ENCODE measurements at regions not wholly inside any gene's neighbourhood (a gene's known extent, or its start where the extent isn't known, plus 50 kb on each side); places are given as distances from the start of the nearest gene placed in this dataset.

DNA sequence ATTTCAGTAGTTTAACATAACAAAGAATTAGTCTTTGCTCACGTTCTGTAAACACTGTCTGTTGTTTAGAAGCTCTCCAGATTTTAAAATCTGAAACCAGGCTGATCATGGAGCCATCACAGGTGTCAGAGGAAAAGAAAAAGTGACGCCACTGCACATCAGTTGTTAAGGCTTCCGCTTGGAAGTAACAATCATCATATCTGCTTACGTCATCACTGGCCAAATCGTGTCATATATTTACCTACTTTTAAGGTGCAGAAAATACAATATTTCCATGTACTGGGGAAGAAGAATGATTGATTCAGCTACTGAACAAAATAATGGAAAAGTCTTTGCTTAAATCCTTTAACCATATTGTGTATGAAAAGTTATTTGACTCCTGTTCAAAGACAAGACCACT is 382.6 kb upstream of the MC4R start:
- H3K9ac ChIP-seq (ENCODE audit: low read length) = no peak overlapping the region

DNA sequence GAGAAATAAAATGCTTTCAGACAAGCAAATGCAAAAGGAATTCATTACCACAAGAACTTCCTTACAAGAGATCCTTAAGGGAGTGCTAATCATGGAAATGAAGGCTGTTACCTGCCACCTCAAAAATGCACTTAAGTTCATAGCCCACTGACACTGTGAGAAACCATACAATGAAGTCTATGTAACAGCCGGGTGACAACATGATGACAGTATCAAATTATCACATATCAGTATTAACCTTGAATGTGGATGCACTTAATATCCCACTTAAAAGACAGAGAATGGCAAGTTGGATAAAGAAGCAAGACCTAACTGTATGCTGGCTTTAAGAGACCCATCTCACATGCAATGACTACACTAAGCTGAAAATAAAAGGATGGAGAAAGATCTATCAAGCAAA is 403.4 kb upstream of the MC4R start:
- Histone ChIP-seq H3K9ac (ENCODE audit: low read length) (no peak overlapping the region), H3K4me1 (ENCODE audit: control insufficient read depth, insufficient read depth, low read length) (no peaks in the 10 kb centered on the region), H3K27ac (ENCODE audit: low read depth, low read length) (no peak overlapping the region), H3K9me3 (ENCODE audit: control insufficient read depth, insufficient read depth, low read depth, low read length) (peaks cover 12% of the 10 kb centered on the region), H3K27me3 (ENCODE audit: control insufficient read depth, insufficient read depth, low read length) (no peaks in the 10 kb centered on the region), H3K4me3 (ENCODE audit: low read depth, low read length) (no peak overlapping the region), H3K36me3 (ENCODE audit: control insufficient read depth, insufficient read depth, low read length) (no peaks in the 10 kb centered on the region)

More for the DNA sequence above, 382.6 kb upstream of the MC4R start:
- Histone ChIP-seq H3K27me3 (ENCODE audit: control insufficient read depth, insufficient read depth, low read length) (no peaks in the 10 kb centered on the region), H3K27ac (ENCODE audit: low read depth, low read length) (no peak overlapping the region), H3K9me3 (ENCODE audit: control insufficient read depth, insufficient read depth, low read depth, low read length) (no peaks in the 10 kb centered on the region), H3K4me1 (ENCODE audit: control insufficient read depth, insufficient read depth, low read length) (no peaks in the 10 kb centered on the region), H3K4me3 (ENCODE audit: low read depth, low read length) (no peak overlapping the region), H3K36me3 (ENCODE audit: control insufficient read depth, insufficient read depth, low read length) (no peaks in the 10 kb centered on the region)

GRCh38 chr18:60784161-60784560 is 411.6 kb upstream of the MC4R start:
- no peak overlapping the region for H3K9ac ChIP-seq (ENCODE audit: low read length)
- no peaks in the 10 kb centered on the region for H3K36me3 ChIP-seq (ENCODE audit: control insufficient read depth, insufficient read depth, low read length)
- no peaks in the 10 kb centered on the region for H3K4me1 ChIP-seq (ENCODE audit: control insufficient read depth, insufficient read depth, low read length)
- H3K27ac ChIP-seq (ENCODE audit: low read depth, low read length) = no peak overlapping the region
- peaks cover 14% of the 10 kb centered on the region for H3K9me3 ChIP-seq (ENCODE audit: control insufficient read depth, insufficient read depth, low read depth, low read length)
- no peaks in the 10 kb centered on the region for H3K27me3 ChIP-seq (ENCODE audit: control insufficient read depth, insufficient read depth, low read length)
- no peak overlapping the region for H3K4me3 ChIP-seq (ENCODE audit: low read depth, low read length)

- Histone ChIP-seq H3K9me3 (ENCODE audit: control insufficient read depth, insufficient read depth, low read depth, low read length) (no peaks in the 10 kb centered on the region), H3K27me3 (ENCODE audit: control insufficient read depth, insufficient read depth, low read length) (no peaks in the 10 kb centered on the region), H3K36me3 (ENCODE audit: control insufficient read depth, insufficient read depth, low read length) (no peaks in the 10 kb centered on the region), H3K9ac (ENCODE audit: low read length) (no peak overlapping the region), H3K27ac (ENCODE audit: low read depth, low read length) (no peak overlapping the region), H3K4me1 (ENCODE audit: control insufficient read depth, insufficient read depth, low read length) (no peaks in the 10 kb centered on the region), H3K4me3 (ENCODE audit: low read depth, low read length) (no peak overlapping the region)
Measured at GRCh38 chr18:60794802-60795201, 422.2 kb upstream of the MC4R start.

- Histone ChIP-seq H3K27ac (ENCODE audit: low read depth, low read length) (peak overlapping the region; percentile 17; the same call in 1 of the 2 replicates), H3K4me1 (ENCODE audit: control insufficient read depth, insufficient read depth, low read length) (peaks cover 12% of the 10 kb centered on the region), H3K27me3 (ENCODE audit: control insufficient read depth, insufficient read depth, low read length) (peaks cover 23% of the 10 kb centered on the region), H3K36me3 (ENCODE audit: control insufficient read depth, insufficient read depth, low read length) (no peaks in the 10 kb centered on the region), H3K9me3 (ENCODE audit: control insufficient read depth, insufficient read depth, low read depth, low read length) (peaks cover 11% of the 10 kb centered on the region), H3K9ac (ENCODE audit: low read length) (peak overlapping the region; percentile 21), H3K4me3 (ENCODE audit: low read depth, low read length) (peak overlapping the region; percentile 28)
Measured at GRCh38 chr18:60804415-60804814, 431.8 kb upstream of the MC4R start.

DNA sequence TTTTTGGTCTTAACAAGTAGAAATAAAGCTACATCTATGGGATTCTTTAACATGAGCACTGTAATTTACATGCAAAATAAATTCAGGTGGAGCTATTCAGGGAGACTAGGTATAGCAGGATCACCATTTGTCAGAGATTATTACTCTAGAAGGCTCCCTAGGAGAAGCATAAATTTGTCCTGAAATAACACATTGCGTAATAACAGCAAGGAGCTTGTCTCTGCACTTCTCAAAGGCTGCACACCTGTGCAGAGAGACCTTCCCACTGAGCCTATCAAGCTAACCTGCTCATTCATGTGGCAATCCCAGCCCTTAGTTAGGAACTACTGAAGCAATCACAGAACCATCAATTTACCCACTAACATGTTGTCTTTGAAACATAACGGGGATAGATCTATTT is 437.4 kb upstream of the MC4R start:
- Histone ChIP-seq H3K9me3 (ENCODE audit: control insufficient read depth, insufficient read depth, low read depth, low read length) (no peaks in the 10 kb centered on the region), H3K4me1 (ENCODE audit: control insufficient read depth, insufficient read depth, low read length) (peaks cover 9% of the 10 kb centered on the region), H3K36me3 (ENCODE audit: control insufficient read depth, insufficient read depth, low read length) (no peaks in the 10 kb centered on the region), H3K9ac (ENCODE audit: low read length) (no peak overlapping the region), H3K4me3 (ENCODE audit: low read depth, low read length) (no peak overlapping the region), H3K27ac (ENCODE audit: low read depth, low read length) (no peak overlapping the region), H3K27me3 (ENCODE audit: control insufficient read depth, insufficient read depth, low read length) (peaks cover 23% of the 10 kb centered on the region)

DNA sequence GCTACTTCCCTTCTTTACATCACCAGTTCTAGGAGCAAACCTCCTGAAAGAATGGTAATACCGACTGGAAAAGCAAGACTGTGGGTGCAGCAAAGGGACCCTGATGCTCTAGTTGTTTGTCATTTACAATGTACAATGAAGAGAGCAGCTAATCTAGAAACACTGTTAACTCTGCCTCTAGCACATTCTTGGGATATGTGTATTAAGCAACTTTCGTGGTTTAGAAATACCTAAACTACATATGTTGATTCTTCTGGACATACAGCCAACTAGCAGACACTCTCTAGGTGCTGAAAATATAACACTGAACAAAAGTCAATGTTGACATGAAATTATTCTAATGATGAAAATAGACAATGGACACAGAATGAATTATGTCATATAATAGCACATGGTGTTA is 440.3 kb upstream of the MC4R start:
- no peaks in the 10 kb centered on the region for H3K27me3 ChIP-seq (ENCODE audit: control insufficient read depth, insufficient read depth, low read length)
- no peaks in the 10 kb centered on the region for H3K4me1 ChIP-seq (ENCODE audit: control insufficient read depth, insufficient read depth, low read length)
- no peaks in the 10 kb centered on the region for H3K9me3 ChIP-seq (ENCODE audit: control insufficient read depth, insufficient read depth, low read depth, low read length)
- H3K4me3 ChIP-seq (ENCODE audit: low read depth, low read length) = no peak overlapping the region
- no peak overlapping the region for H3K9ac ChIP-seq (ENCODE audit: low read length)
- H3K36me3 ChIP-seq (ENCODE audit: control insufficient read depth, insufficient read depth, low read length) = no peaks in the 10 kb centered on the region
- no peak overlapping the region for H3K27ac ChIP-seq (ENCODE audit: low read depth, low read length)

DNA sequence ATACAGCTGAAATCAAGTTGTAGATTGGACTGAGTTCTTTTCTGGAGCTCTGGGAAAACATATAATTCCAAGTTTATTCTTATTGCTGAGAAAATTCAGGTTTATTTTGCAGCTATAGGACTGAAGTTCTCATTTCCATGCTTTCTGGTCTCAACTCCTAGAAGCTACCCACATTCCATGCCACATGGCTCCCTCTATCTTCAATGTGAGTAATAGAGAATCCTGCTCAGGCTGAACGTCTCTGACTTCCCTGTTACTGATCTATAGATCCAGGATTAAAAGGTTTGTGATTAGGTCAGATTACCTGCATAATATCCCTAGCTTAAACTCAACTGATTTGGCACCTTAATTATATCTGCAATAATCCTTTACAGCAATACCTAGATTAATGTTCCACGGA is 453.8 kb upstream of the MC4R start:
- no peak overlapping the region for H3K9ac ChIP-seq (ENCODE audit: low read length)
- H3K9me3 ChIP-seq (ENCODE audit: control insufficient read depth, insufficient read depth, low read depth, low read length) = no peaks in the 10 kb centered on the region
- no peaks in the 10 kb centered on the region for H3K4me1 ChIP-seq (ENCODE audit: control insufficient read depth, insufficient read depth, low read length)
- no peak overlapping the region for H3K4me3 ChIP-seq (ENCODE audit: low read depth, low read length)
- no peaks in the 10 kb centered on the region for H3K27me3 ChIP-seq (ENCODE audit: control insufficient read depth, insufficient read depth, low read length)
- H3K36me3 ChIP-seq (ENCODE audit: control insufficient read depth, insufficient read depth, low read length) = no peaks in the 10 kb centered on the region
- no peak overlapping the region for H3K27ac ChIP-seq (ENCODE audit: low read depth, low read length)

- Histone ChIP-seq H3K4me1 (ENCODE audit: control insufficient read depth, insufficient read depth, low read length) (no peaks in the 10 kb centered on the region), H3K9ac (ENCODE audit: low read length) (no peak overlapping the region), H3K27ac (ENCODE audit: low read depth, low read length) (no peak overlapping the region), H3K9me3 (ENCODE audit: control insufficient read depth, insufficient read depth, low read depth, low read length) (no peaks in the 10 kb centered on the region), H3K36me3 (ENCODE audit: control insufficient read depth, insufficient read depth, low read length) (no peaks in the 10 kb centered on the region), H3K27me3 (ENCODE audit: control insufficient read depth, insufficient read depth, low read length) (no peaks in the 10 kb centered on the region), H3K4me3 (ENCODE audit: low read depth, low read length) (no peak overlapping the region)
Measured at GRCh38 chr18:60831971-60832370, 459.4 kb upstream of the MC4R start.

GRCh38 chr18:60838677-60839076 is 466.1 kb upstream of the MC4R start:
- Histone ChIP-seq H3K9me3 (ENCODE audit: control insufficient read depth, insufficient read depth, low read depth, low read length) (no peaks in the 10 kb centered on the region), H3K27ac (ENCODE audit: low read depth, low read length) (no peak overlapping the region), H3K36me3 (ENCODE audit: control insufficient read depth, insufficient read depth, low read length) (no peaks in the 10 kb centered on the region), H3K4me1 (ENCODE audit: control insufficient read depth, insufficient read depth, low read length) (no peaks in the 10 kb centered on the region), H3K9ac (ENCODE audit: low read length) (no peak overlapping the region), H3K4me3 (ENCODE audit: low read depth, low read length) (no peak overlapping the region), H3K27me3 (ENCODE audit: control insufficient read depth, insufficient read depth, low read length) (no peaks in the 10 kb centered on the region)

DNA sequence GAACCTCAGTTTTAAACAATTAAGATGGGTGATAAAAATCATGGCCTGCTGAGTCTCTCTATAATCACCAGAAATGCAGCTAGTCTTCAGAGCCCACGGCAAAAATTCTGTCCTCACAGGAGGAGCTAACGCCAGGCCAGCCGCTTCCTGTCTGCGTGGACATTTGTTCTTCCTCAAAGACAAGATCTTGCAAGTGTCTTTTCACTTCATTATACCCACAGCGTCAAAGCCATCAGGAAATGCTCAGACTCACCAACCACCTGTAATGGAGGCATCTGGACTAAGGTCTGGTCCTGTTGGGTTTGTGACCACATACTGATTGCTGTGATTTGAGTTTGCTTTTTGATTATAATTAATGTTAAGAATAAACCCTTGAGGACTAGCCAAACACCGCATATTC is 473.8 kb upstream of the MC4R start:
- Histone ChIP-seq H3K9me3 (ENCODE audit: control insufficient read depth, insufficient read depth, low read depth, low read length) (peaks cover 5% of the 10 kb centered on the region), H3K4me1 (ENCODE audit: control insufficient read depth, insufficient read depth, low read length) (peaks cover 9% of the 10 kb centered on the region; the same call in 1 of the 2 replicates), H3K4me3 (ENCODE audit: low read depth, low read length) (no peak overlapping the region), H3K27ac (ENCODE audit: low read depth, low read length) (no peak overlapping the region), H3K9ac (ENCODE audit: low read length) (no peak overlapping the region), H3K27me3 (ENCODE audit: control insufficient read depth, insufficient read depth, low read length) (no peaks in the 10 kb centered on the region), H3K36me3 (ENCODE audit: control insufficient read depth, insufficient read depth, low read length) (no peaks in the 10 kb centered on the region)

DNA sequence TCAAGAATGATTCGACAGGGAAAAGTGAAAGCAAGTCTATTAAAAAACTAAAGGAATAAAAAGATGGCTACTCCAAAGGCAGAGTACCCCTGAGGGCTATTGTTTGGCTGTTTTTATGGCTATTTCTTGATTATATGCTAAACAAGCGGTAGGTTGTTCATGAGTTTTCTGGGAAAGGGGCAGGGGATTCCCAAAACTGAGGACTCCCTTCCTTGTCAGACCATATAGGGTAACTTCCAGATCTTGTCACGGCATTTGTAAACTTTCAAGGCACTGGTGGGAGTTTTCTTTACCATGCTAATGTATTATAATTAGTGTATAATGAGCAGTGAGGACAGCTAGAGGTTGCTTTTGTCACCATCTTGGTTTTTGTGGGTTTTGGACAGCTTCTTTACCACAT is 474.9 kb upstream of the MC4R start:
- Histone ChIP-seq H3K27ac (ENCODE audit: low read depth, low read length) (no peak overlapping the region), H3K4me3 (ENCODE audit: low read depth, low read length) (no peak overlapping the region), H3K9me3 (ENCODE audit: control insufficient read depth, insufficient read depth, low read depth, low read length) (peaks cover 5% of the 10 kb centered on the region), H3K4me1 (ENCODE audit: control insufficient read depth, insufficient read depth, low read length) (peaks cover 9% of the 10 kb centered on the region; the same call in 1 of the 2 replicates), H3K36me3 (ENCODE audit: control insufficient read depth, insufficient read depth, low read length) (no peaks in the 10 kb centered on the region), H3K9ac (ENCODE audit: low read length) (no peak overlapping the region), H3K27me3 (ENCODE audit: control insufficient read depth, insufficient read depth, low read length) (no peaks in the 10 kb centered on the region)

Data from HUES6 (cell line).